ENCODE measurements at regions not wholly inside any gene's neighbourhood (a gene's known extent, or its start where the extent isn't known, plus 50 kb on each side); places are given as distances from the start of the nearest gene placed in this dataset.

DNA sequence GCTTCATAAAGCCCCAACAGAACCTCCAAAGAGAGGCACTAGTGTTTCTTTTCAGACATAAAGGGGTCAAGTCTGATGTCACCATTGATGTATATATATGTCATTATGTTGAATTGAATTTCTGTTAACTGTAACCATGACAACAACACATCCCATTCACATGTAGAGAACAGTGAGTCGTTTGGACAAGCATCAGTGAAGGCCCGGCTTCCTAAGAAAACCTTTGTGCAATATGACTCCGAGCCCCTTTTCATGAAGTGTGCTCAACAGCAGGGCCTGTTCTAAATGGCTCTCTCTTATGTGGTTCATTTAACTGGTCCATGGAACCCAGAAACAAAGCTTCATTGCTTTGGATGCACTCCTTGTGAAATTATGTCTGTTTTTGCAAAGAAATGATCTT lies 67.2 kb upstream of the UBL3 start:
- no peak for TF ChIP-seq GATA2 (IDR thresholded peaks at IDR 0.05; ENCODE audit: low read depth, low read length)
- no peak for TF ChIP-seq GATA3 (IDR thresholded peaks at IDR 0.05; ENCODE audit: low read depth, low read length)
